HFFc6 (cell line): ENCODE measurements at regions not wholly inside any gene's neighbourhood (a gene's known extent, or its start where the extent isn't known, plus 50 kb on each side); places are given as distances from the start of the nearest gene placed in this dataset.

ENCODE experiments used
- DNase-seq: peaks from one replicate; pipeline ENCODE4 v3.0.0-alpha.2; 2018
- H3K27ac Mint-ChIP-seq: 2 replicates; pipeline ENCODE4 v1.8.0; 2020; ENCODE audit warnings: mild to moderate bottlenecking, mixed read lengths
- H3K27me3 Mint-ChIP-seq: 2 replicates; pipeline ENCODE4 v1.8.0; 2021; ENCODE audit warnings: mild to moderate bottlenecking, moderate library complexity, mixed read lengths; ENCODE audit not compliant: insufficient read depth
- H3K36me3 Mint-ChIP-seq: 2 replicates; pipeline ENCODE4 v1.8.0; 2021; ENCODE audit warnings: low read depth, mixed read lengths
- H3K4me1 Mint-ChIP-seq: 2 replicates; pipeline ENCODE4 v1.8.0; 2020; ENCODE audit warnings: low read depth, mixed read lengths
- H3K4me3 Mint-ChIP-seq: 2 replicates; pipeline ENCODE4 v1.8.0; 2020; ENCODE audit warnings: mild to moderate bottlenecking, moderate library complexity, mixed read lengths
- H3K9me3 Mint-ChIP-seq: 2 replicates; pipeline ENCODE4 v1.8.0; 2020; ENCODE audit warnings: mild to moderate bottlenecking, mixed read lengths
- CTCF ChIP-seq: fragments of 200-600 bp; sonication (generic); IDR thresholded peaks from 2 replicates; pipeline ENCODE4 v1.5.0; 2021; ENCODE audit warnings: antibody characterized with exemption, mild to moderate bottlenecking

- no peak overlapping the region for H3K4me3 Mint-ChIP-seq
- no peaks in the 10 kb centered on the region; the same call in 1 of the 2 replicates for H3K36me3 Mint-ChIP-seq
- peak overlapping the region; percentile 8; the same call in 1 of the 2 replicates for H3K27ac Mint-ChIP-seq
- peaks cover 8% of the 10 kb centered on the region for H3K27me3 Mint-ChIP-seq
- no peak for TF ChIP-seq CTCF
- H3K9me3 Mint-ChIP-seq: no peaks in the 10 kb centered on the region
- no peak for DNase-seq
- H3K4me1 Mint-ChIP-seq: peaks cover 24% of the 10 kb centered on the region
Observed at GRCh38 chr5:40292006-40292405, 387.7 kb upstream of the PTGER4 start.

DNA sequence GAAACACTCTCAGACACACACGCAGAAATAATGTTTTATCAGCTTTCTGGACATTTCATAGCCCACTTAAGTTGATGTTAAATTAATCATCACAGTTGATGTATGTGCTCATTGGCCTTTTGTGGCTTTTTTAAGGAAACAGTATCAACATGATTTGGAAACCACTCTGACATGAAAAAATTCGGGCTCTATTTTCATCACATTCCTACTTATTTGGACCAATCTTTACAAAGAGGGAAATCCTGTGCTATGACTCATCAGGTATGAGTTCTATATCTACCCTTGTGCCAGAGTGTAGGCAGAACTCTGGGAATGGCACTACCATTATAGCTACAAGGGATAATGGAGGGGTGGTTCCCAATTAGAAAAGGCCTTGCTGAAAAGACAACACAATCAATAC is 388.4 kb upstream of the PTGER4 start:
- peak; percentile 37 for DNase-seq
- Mint-ChIP-seq H3K4me1 (peaks cover 24% of the 10 kb centered on the region), H3K9me3 (no peaks in the 10 kb centered on the region), H3K27me3 (peaks cover 12% of the 10 kb centered on the region), H3K4me3 (no peak overlapping the region), H3K27ac (peak overlapping the region; percentile 13; the same call in 1 of the 2 replicates), H3K36me3 (no peaks in the 10 kb centered on the region; the same call in 1 of the 2 replicates)
- TF ChIP-seq CTCF: no peak

DNA sequence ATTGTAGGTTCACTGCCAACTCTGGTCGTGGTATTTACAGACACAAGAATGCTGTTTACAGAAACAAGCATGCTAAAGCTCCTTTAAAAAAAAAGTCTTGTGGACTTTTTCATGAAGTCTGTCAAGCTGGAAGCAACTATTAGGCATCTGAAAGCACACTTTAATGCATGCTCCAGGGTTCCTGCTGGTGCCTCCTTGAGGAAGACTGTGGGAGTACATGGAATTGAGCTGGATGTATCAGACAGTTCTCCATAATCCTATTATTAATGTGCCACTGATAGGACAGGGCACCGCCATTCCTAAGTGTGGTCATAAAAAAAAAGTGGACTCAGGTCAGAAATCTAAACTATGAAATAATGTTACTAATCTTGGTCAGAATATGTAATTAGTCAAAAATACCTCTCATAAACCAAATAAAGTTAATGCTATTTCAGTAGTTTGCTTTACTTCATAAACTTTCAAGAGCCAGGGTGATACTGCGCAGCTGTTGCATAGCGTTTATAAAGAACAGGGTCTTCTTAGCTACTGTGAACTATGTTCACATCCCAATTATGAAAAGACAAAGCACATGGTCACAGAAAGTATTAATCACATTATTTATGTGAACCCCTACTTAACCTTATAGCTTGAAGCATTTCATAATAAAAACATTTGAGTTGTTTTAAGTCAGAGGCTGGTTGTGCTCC is 390.8 kb upstream of the PTGER4 start:
- Mint-ChIP-seq H3K4me3 (no peak overlapping the region), H3K36me3 (no peaks in the 10 kb centered on the region; the same call in 1 of the 2 replicates), H3K27me3 (peaks cover 12% of the 10 kb centered on the region), H3K27ac (no peak overlapping the region), H3K9me3 (no peaks in the 10 kb centered on the region), H3K4me1 (peaks cover 24% of the 10 kb centered on the region)
- peak; percentile 33 for TF ChIP-seq CTCF
- DNase-seq: no peak

DNA sequence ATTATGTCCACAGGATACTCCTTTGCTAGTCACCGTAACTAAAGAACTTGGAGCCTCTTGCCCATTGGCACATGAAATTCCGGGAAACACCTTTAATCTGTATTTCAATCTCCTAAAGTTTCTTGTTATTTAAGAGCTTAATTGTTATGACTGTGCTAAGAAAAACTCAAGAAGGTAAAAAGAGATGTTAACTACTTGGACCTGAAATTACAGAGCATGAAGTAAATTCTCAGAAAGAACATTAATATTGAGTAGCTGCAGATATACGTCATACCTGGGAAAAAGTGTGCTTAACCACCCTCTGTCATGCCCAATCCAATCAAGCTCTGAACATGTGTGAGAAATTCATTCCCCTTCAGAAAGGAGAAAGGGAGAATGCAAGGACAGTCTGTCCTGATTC is 394.9 kb upstream of the PTGER4 start:
- no peak for TF ChIP-seq CTCF
- no peak overlapping the region for H3K4me3 Mint-ChIP-seq
- H3K4me1 Mint-ChIP-seq: peaks cover 8% of the 10 kb centered on the region; the same call in 1 of the 2 replicates
- H3K36me3 Mint-ChIP-seq: no peaks in the 10 kb centered on the region; the same call in 1 of the 2 replicates
- H3K9me3 Mint-ChIP-seq: no peaks in the 10 kb centered on the region
- H3K27ac Mint-ChIP-seq: no peak overlapping the region
- peaks cover 9% of the 10 kb centered on the region for H3K27me3 Mint-ChIP-seq
- no peak for DNase-seq

- H3K27me3 Mint-ChIP-seq: no peaks in the 10 kb centered on the region; the same call in 1 of the 2 replicates
- no peak overlapping the region for H3K27ac Mint-ChIP-seq
- no peaks in the 10 kb centered on the region for H3K36me3 Mint-ChIP-seq
- H3K9me3 Mint-ChIP-seq: no peaks in the 10 kb centered on the region
- no peak for TF ChIP-seq CTCF
- peak overlapping the region; percentile 13; the same call in 1 of the 2 replicates for H3K4me3 Mint-ChIP-seq
- H3K4me1 Mint-ChIP-seq: peaks cover 56% of the 10 kb centered on the region
- no peak for DNase-seq
Observed at GRCh38 chr5:40278881-40279280, 400.8 kb upstream of the PTGER4 start.
